ACC112 (cell line): ENCODE measurements at regions not wholly inside any gene's neighbourhood (a gene's known extent, or its start where the extent isn't known, plus 50 kb on each side); places are given as distances from the start of the nearest gene placed in this dataset.

ENCODE experiments used
- H2AFZ ChIP-seq: fragments of 200-600 bp; sonication (generic); one replicate; pipeline ENCODE4 v1.6.0; 2017; ENCODE audit warnings: antibody characterized with exemption, low read length; ENCODE audit not compliant: unreplicated experiment
- H3K27ac ChIP-seq: fragments of 200-600 bp; sonication (generic); 2 replicates; pipeline ENCODE4 v1.5.1; 2014; ENCODE audit warnings: low read depth, mild to moderate bottlenecking, antibody characterized with exemption, low read length, moderate library complexity
- H3K27me3 ChIP-seq: fragments of 200-600 bp; sonication (generic); 2 replicates; pipeline ENCODE4 v1.6.1; 2014; ENCODE audit warnings: mild to moderate bottlenecking, antibody characterized with exemption, low read length, moderate library complexity, mixed read lengths; ENCODE audit not compliant: insufficient read depth
- H3K36me3 ChIP-seq: fragments of 200-600 bp; sonication (generic); 2 replicates; pipeline ENCODE4 v1.6.1; 2016; ENCODE audit warnings: mild to moderate bottlenecking, antibody characterized with exemption, low read length, moderate library complexity, mixed read lengths; ENCODE audit not compliant: insufficient read depth
- H3K4me1 ChIP-seq: fragments of 200-600 bp; sonication (generic); one replicate; pipeline ENCODE4 v1.6.1; 2016; ENCODE audit warnings: low read length, mixed read lengths; ENCODE audit not compliant: insufficient read depth, unreplicated experiment, control insufficient read depth
- H3K4me3 ChIP-seq: fragments of 200-600 bp; sonication (generic); 2 replicates; pipeline ENCODE4 v1.5.1; 2014; ENCODE audit warnings: mild to moderate bottlenecking, low read depth, low read length
- H3K79me2 ChIP-seq: fragments of 200-600 bp; sonication (generic); one replicate; pipeline ENCODE4 v1.6.0; 2016; ENCODE audit warnings: low read length; ENCODE audit not compliant: control insufficient read depth, unreplicated experiment, insufficient read depth

DNA sequence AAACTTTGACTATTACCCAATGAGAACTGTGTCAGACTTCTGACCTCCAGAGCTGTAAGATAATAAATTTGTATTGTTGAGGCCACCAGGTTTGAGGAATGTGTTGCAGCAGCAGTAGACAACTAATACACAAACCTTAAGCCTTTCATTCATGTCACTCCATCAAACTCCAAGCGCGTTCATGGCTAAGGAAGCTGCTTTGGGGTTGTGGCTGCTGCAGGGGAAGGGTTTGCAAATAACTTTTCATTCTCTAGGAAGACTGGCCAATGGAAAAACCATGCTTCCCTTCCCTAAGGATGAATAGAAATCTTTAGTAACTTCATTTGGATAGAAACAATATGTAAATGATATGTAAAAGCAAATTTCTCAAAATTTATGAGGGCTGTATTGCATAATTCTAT is 170.4 kb downstream of the RHOU start:
- H3K27ac ChIP-seq: no peak overlapping the region
- peaks cover 13% of the 10 kb centered on the region for H3K4me1 ChIP-seq

DNA sequence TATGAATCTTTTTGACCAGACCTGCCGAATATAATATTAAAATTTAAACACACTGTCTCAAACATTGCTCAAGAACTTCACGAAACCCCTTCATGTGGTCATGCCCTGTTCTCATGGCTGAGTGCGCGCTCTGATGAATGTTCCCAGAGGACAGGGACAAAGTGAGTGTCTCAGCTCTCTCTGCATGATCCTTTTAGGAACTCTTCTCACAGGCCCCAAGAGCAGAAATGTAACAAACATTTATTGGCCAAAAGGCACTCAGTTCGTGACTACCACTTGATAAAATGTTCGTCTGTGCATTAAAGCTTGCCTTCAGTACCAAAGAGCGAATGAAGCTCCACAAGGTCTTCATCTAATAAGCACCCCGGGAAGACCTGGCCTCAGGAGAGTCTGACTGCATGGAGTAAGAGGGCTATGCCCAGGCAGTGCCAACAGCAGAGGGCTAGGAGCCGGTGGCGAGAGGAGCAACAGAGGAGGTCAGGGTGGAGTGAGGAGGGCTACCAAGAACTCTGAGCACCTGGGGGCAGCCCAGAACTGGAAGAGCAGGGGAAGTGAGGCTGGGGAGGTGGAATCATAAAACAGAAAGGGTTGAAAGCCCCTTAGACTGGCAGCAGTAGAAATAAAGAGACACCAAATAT is 171.1 kb downstream of the RHOU start:
- H3K4me1 ChIP-seq: peaks cover 13% of the 10 kb centered on the region
- H3K36me3 ChIP-seq: no peaks in the 10 kb centered on the region
- no peak overlapping the region for H3K27ac ChIP-seq
- H2AFZ ChIP-seq: no peak overlapping the region
- H3K27me3 ChIP-seq: peaks cover 69% of the 10 kb centered on the region
- H3K4me3 ChIP-seq: no peak overlapping the region
- H3K79me2 ChIP-seq: no peaks in the 10 kb centered on the region

More for the DNA sequence above, 170.4 kb downstream of the RHOU start:
- Histone ChIP-seq H2AFZ (no peak overlapping the region), H3K36me3 (no peaks in the 10 kb centered on the region), H3K4me3 (no peak overlapping the region), H3K27me3 (peaks cover 75% of the 10 kb centered on the region), H3K79me2 (no peaks in the 10 kb centered on the region)

DNA sequence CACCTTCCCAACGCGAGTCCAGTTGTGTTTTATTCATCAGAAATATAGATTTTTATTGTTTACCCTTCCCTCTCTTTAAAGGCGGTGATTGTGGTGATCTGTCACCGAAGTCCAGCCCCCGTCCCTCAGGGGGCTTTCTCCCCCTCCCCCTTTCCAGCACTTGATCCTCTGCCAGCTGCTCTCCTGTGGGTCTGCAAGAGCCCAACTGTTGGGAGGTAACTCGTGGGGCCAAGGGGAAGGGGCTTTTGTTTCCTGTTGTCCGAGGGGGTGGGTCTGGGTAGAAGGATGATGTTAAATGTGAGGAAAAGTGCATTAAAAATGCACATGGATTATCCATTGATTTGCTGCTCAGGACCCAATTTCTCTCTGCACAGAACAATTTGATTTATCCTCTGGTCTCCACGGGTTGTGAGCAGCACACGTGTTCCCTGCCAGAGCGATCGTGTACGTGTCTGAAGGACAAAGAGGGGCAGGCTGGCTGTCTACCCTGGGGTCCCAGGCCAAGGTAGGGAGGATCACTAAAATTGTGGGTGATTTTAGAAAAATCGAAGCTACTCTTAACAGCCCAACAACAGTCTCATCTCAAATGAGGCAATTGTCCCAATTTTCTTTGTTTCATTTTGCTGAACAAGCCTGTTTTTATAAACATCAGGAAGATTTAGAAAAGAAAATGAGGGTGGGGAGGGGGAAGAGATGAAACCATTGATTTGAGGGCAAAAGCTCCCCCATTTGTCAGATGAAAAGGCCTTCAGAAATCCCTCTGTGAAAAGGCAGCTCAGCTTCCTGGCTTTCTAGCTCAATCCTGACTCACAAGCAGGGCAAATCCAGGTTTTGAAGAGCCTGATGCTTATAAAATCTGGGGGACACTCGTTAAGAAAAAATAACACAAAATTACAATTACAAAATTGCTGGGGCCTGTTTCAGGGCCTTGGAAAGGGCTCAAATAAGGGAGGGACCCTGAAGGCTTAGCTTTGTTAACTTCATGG is 176.2 kb downstream of the RHOU start:
- Histone ChIP-seq H3K27ac (no peak overlapping the region), H3K79me2 (no peaks in the 10 kb centered on the region), H2AFZ (no peak overlapping the region), H3K4me3 (no peak overlapping the region), H3K27me3 (peaks cover 39% of the 10 kb centered on the region), H3K36me3 (no peaks in the 10 kb centered on the region), H3K4me1 (no peaks in the 10 kb centered on the region)

GRCh38 chr1:228913626-228914414 is 178.5 kb downstream of the RHOU start:
- H2AFZ ChIP-seq: no peak overlapping the region

DNA sequence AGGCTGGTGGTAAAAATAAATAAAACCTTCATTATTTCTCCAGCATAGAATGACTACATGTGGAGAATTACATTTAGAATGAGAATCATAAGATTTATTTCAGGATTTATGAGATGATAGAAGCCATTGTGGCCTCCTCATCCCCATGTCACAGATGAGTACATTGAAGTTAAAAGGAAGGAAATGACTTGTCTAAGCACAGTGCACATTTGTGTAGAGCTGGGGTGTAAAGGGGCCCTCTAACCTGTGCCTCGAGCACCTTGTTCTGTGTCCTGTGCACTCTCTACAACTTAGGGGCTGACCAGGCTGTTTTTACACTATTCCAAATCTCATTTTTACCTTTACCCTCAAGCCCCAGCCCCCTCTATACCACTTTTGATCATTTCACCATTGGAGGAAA is 179.4 kb downstream of the RHOU start:
- Histone ChIP-seq H3K27ac (no peak overlapping the region), H3K27me3 (peaks cover 12% of the 10 kb centered on the region), H3K36me3 (no peaks in the 10 kb centered on the region), H3K4me1 (no peaks in the 10 kb centered on the region), H2AFZ (no peak overlapping the region), H3K79me2 (no peaks in the 10 kb centered on the region), H3K4me3 (no peak overlapping the region)

More at GRCh38 chr1:228913626-228914414, 178.5 kb downstream of the RHOU start:
- Histone ChIP-seq H3K4me3 (no peak overlapping the region), H3K79me2 (no peaks in the 10 kb centered on the region), H3K27me3 (peaks cover 21% of the 10 kb centered on the region), H3K4me1 (no peaks in the 10 kb centered on the region), H3K36me3 (no peaks in the 10 kb centered on the region), H3K27ac (no peak overlapping the region)

- Histone ChIP-seq H2AFZ (no peak overlapping the region), H3K27me3 (peaks cover 10% of the 10 kb centered on the region), H3K36me3 (no peaks in the 10 kb centered on the region), H3K4me1 (no peaks in the 10 kb centered on the region), H3K4me3 (no peak overlapping the region), H3K79me2 (no peaks in the 10 kb centered on the region), H3K27ac (no peak overlapping the region)
Measured at GRCh38 chr1:228917342-228917741, 182.1 kb downstream of the RHOU start.

GRCh38 chr1:228917755-228918154 is 182.5 kb downstream of the RHOU start:
- H3K79me2 ChIP-seq: no peaks in the 10 kb centered on the region
- H3K36me3 ChIP-seq: no peaks in the 10 kb centered on the region
- no peak overlapping the region for H3K27ac ChIP-seq
- no peak overlapping the region for H2AFZ ChIP-seq
- peaks cover 9% of the 10 kb centered on the region for H3K27me3 ChIP-seq
- no peaks in the 10 kb centered on the region for H3K4me1 ChIP-seq
- no peak overlapping the region for H3K4me3 ChIP-seq

DNA sequence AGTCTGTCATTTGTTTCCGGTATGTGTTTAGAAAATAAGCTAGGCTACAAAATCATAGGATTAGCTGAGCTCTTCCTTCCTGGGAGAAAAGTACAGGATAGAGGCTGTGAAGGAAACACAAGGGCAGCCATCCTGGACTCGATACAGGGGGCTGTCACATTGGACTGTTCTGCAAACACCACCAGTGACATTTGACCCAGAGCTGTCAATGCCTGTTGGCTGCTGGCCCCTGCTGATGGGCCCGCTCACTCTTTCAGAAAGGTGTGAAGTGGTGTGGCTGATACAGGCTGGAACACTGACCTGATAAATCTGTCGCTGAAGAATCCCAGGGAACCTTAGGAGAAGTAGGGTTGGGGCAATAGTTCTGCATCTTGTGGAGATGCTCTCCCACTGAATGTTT is 183.1 kb downstream of the RHOU start:
- H3K36me3 ChIP-seq: no peaks in the 10 kb centered on the region
- H3K27me3 ChIP-seq: peaks cover 10% of the 10 kb centered on the region
- H2AFZ ChIP-seq: no peak overlapping the region
- no peak overlapping the region for H3K4me3 ChIP-seq
- H3K4me1 ChIP-seq: no peaks in the 10 kb centered on the region
- no peak overlapping the region for H3K27ac ChIP-seq
- no peaks in the 10 kb centered on the region for H3K79me2 ChIP-seq

DNA sequence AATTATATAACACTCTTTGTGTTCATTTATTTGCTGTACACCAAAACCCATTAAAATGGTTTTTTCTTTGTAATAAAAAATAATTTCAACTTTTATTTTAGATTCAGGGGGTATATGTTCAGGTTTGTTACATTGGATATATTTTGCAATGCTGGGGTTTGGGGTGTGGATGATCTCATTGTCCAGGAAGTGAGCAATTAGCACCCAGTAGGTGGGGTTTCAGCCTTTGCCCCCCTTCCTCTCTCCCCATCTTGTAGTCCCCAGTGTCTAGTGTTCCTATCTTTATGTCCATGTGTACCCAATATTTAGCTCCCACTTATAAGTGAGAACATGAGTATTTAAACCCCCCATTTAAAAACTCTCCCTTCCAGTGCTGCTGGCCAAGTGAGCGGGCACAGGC is 184.6 kb downstream of the RHOU start:
- Histone ChIP-seq H3K27me3 (peaks cover 17% of the 10 kb centered on the region), H3K4me3 (no peak overlapping the region), H2AFZ (no peak overlapping the region), H3K36me3 (no peaks in the 10 kb centered on the region), H3K4me1 (no peaks in the 10 kb centered on the region), H3K79me2 (no peaks in the 10 kb centered on the region), H3K27ac (no peak overlapping the region)

DNA sequence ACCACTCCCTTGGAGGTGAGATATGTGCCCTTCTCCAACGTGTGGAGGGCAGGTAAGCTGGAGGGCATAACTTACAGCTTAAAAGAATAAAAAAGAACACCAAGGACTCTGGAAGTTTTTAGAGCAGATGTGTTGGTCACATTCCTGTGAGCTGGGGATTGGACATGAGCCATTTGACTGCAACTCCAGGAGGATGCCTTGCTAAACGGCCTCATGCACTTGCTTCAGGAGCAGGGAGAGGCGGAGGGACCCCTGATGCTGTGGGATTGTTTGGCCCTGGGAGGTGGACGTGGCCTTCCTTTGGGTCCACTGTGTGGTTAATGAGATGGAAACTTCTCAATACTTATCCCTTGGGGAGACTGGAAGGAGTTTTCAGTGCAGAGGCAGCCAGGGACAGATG is 185.6 kb downstream of the RHOU start:
- Histone ChIP-seq H3K4me3 (no peak overlapping the region), H3K4me1 (no peaks in the 10 kb centered on the region), H3K79me2 (no peaks in the 10 kb centered on the region), H3K27me3 (peaks cover 18% of the 10 kb centered on the region), H2AFZ (no peak overlapping the region), H3K36me3 (no peaks in the 10 kb centered on the region), H3K27ac (no peak overlapping the region)
